Stimulated activated CD8-positive, alpha-beta memory T cell treated with anti-CD3 and anti-CD28 coated beads, Interleukin-15, amount 100 ng/mL, for 24 hours (primary cell): ENCODE measurements at regions not wholly inside any gene's neighbourhood (a gene's known extent, or its start where the extent isn't known, plus 50 kb on each side); places are given as distances from the start of the nearest gene placed in this dataset.

Experiments used
- DNase-seq: peaks from one replicate; pipeline ENCODE4 v3.0.0-alpha.2; 2020; ENCODE audit warnings: low read depth

DNA sequence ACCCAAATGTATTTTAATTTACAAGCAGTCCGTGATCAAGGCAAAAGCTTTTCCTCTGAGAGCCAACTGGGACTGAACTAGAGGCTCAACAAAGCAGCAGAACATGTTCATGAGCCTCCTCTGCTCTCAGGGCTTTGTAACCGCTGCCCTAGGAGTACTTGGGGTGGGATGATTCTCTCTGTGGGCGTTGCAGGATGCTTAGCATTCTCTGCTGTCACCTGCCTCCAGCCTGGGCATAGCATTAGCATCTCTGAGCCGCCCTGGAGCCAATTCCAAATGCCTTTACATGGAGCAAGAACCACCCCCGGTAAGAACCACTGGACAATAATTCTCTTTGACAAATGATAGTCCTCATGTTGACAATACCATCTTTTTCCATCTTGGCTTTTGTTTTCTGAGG lies 237.6 kb upstream of the CDH4 start:
- no peak for DNase-seq

DNA sequence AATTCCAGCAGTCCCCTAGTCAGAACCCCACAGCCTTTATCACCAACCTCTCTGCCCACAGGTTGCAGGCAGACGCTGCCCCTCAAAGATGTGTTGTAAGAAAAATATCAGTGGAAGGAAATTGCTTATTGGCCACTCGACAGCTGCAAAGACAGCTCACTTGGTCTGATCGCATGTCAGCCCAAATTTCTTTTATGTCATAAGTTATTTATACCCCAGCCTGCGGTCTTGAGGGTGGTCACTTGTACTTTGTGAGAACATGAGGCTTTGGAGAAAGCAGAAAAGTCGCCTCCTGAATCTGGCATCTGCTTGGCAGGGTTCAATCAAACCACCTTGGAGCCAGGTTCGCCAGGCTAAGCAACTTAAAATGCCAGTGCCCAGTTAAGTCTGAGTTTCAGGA lies 236.5 kb upstream of the CDH4 start:
- DNase-seq, result no peak

DNA sequence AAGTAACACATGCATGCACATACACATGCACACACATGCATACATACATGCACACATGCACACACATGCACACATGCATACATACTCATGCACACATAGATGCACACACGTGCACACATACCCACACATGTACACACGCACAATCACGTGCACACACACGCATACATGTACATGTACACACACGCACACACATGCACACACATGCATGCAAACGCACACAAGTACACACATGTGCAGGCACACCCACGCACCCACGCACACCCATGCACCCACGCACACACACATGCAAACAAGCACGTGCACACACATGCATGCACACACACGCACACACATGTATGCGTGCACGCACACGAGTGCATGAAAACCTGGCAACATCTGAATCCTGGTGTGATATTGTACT lies 232.7 kb upstream of the CDH4 start:
- no peak for DNase-seq

DNA sequence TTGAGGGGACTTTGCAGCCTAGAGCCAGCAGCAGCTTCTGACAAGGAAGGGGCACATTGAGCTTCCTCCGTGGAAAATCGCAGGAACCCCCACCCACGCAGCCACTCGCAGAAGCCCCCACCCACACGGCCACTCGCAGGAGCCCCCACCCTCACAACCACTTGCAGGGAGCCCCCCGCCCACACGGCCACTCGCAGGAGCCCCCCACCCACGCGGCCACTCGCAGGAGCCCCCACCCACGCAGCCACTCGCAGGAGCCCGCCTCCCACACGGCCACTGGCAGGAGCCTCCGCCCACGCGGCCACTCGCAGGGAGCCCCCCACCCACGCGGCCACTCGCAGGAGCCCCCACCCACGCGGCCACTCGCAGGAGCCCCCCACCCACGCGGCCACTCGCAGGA lies 228.4 kb upstream of the CDH4 start:
- DNase-seq, result no peak

DNA sequence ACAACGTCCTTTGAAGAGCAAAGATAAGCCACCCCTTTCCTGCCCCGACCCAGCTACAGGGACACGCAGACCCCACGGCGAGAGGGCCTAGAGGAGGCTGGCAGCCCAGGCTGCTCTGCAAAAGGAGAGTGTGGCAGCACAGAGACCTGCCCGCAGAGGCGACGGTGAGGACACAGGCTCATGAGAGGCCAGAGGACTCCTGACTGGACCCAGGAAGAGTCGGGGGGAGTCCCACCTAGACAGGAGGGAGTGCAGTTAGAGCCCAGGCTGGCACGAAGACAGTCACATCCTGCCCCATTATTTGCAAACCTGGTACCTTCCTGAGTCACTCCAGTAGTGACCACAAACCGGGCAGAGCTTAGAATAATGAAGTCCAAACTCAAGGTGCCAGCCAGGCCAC lies 227.7 kb upstream of the CDH4 start:
- DNase-seq, result no peak

DNA sequence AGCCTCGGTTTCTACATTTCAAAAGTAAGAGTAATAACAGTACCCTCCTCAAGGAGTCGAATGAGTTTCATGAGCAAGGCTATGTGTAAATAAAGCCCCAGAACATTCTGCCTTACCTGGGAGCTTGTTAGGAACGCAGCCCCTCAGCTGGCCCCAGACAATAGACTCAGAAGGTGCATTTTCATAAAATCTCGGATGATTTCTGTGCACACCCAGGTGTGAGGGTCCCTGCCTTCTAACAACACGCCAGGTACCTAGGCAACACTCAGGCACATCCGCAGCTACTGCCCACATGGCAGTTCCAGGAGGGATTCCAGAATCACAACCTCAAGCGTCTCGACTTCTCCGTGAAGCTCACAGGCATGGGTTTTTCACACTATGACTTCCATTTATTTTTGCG lies 226.5 kb upstream of the CDH4 start:
- no peak for DNase-seq

DNA sequence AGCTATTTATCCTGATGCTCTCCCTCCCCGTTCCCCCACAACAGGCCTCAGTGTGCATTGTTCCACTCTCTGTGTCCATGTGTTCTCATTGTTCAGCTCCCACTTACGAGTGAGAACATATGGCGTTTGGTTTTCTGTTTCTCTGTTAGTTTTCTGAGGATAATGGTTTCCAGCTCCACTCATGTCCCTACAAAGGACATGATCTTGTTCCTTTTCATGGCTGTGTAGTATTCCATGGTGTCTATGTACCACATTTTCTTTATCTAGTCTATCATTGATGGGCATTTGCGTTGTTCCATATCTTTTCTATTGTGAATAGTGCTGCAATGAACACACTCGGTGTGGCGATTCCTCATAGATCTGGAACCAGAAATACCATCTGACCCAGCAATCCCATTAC lies 225.9 kb upstream of the CDH4 start:
- no peak for DNase-seq

DNA sequence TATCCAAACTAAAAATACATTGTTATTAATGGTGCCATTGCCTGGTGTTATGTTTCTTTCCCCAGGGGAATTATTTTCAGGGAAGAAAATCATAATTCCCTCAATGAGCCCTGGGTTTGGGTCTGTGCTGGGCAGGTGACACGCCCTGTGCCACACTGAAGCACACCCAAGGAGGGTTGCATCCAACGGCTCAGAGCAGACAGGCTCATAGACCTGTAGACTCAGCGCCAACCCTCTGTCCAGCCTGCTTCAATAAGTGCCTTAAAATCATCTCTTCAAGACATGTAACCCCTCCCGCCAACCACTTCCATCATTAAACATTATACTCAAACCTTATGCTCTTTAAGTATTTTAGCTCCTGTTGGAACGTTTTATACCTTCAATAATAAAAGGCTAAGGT lies 225.3 kb upstream of the CDH4 start:
- no peak for DNase-seq

DNA sequence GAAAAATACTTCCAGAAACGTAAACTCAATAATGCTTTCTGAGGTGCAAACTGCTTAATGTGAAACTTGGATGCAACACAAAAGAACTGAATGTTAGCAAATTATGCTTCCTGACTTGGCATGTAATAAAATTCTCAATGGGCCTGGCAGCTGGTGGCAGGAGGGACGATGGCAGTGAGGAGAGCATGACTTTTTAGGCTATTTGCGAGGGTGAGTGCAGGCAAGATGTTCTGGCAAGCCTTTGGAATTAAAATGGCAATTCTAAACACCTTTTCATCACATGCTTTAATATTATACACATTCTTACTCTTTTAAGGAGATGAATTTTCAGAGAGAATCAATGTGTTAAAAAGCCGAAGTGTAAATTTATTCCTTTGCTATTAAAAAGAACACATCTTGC lies 224.8 kb upstream of the CDH4 start:
- DNase-seq, result no peak

DNA sequence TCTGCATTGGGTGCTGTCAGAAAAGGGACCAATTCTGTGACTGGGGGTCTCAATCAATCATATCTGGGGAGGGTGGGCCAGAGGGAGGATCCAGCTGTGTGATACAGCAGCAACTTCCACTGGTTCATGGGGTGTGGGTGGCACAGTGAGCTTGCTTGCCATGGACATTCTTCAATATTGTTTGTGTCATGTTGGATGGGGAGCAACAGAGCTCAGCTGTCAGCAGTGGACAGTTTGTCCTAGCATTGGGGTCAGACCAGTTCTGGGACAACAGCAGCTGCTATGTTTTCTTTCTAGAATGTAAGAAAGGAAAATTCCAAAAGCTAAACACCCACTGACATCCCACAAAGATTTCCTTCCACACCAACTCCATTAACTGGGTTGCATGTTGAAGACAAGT lies 221.9 kb upstream of the CDH4 start:
- DNase-seq, result no peak

DNA sequence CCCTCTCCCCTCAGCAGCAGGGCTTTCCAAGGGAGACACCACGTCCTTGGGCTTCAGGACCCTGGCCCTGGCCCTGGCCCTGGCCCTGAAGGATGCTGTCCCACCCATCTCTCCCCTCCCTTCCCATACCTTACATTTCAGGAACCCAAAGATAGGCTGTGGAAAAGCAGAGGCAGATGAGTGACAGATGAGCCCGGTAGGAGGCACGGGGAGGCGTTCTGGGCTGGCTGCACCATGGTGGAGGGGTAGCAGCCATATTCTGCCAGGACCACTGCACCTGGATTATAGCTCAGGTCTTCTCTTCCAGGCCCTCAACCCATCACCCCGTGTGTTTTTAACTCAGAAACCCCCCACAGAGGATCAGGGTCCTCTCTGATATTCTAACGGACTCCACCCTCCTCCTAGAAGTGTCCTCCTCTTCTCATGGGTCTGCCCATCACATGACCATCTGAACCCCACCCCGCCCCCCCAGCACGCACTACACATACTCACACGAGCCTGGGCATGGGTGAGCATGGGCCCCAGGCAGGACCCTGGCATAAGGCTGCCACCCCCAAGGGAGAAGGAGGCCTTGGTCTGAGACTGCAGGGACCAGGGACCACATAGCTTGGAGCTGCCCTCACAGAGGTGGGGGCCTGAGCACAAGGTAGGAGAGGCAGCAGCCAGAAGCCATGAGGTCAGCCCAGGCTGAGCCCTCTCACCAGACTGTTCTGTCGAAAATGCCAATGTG lies 220.8 kb upstream of the CDH4 start:
- no peak for DNase-seq

DNA sequence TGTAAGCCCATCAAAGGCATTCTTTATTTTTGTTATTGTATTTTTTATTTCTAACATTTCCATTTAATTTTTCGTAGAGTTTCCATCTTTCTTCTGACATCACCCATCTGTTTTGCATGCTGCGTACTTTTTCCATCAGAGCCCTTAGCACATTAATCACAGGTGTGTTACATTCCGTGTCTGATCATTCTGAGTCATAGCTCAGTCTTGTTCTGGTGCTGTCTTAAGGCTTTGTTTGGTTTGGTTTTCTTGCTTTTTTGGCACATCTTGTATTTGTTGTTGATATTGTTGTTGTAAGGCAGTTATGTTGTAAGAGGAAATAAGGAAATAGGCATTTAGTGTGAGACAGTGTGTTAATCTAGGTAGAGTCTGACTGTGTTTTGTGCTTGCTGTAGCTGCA lies 214.6 kb upstream of the CDH4 start:
- DNase-seq, result no peak

DNA sequence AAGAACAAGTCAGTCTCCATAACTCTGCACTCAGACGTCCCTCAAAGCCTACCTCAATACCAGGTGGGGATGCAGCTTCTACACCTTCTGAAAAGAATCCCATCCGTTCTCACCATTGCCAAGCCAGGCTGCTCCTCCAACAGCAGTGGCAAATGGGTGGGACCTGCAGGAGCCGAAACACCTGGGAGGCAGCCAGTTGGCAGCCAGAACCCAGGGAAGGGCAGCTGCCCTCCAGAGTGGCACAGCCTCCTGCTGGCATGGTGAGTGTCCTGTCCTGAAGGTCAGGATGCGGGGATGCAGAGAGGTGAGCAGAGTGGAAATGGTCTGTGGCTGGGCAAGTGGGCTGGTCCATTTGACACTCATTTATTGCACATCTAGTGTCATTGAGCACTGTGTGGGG lies 210.6 kb upstream of the CDH4 start:
- no peak for DNase-seq

DNA sequence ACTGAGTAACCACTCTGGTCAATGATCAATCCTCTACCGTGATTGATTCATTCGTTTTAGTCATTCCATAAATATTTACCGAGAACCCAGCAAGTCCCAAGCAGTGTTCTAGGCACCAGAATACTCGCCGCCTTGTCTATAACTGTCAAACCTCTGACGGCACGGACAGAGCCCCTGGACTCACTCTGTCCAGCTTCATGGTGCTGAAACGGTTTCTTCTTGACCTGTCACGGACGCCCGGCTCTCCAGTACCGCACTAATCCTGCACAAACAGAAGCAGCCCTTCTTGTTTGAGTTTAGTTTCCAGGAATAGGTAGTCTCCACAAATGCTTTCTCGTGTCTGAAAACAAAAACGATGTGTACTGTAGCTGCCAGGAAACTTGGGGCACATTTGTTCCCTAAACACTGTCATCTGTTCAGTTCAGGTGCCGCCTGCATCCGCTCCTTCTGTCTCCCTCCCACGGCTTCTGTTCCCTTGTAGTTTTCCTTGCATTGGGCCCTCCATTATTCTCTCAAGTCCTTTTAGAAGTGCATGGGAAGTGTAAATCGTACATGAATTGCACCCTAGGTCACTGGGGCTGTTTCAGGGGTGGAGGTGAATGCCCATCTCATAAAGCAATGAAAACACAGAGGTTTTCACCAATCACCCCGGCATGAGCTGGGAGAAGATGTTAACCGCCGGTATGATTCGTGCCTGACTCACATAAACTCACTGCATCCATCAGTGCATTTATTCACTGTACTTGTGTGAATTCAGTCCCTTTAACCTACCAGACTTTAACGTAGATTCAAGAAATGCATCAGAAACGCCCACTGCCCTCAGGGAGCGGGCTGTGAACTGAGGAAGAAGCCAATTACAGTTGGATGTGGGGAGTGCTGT lies 209.3 kb upstream of the CDH4 start:
- DNase-seq, result no peak

DNA sequence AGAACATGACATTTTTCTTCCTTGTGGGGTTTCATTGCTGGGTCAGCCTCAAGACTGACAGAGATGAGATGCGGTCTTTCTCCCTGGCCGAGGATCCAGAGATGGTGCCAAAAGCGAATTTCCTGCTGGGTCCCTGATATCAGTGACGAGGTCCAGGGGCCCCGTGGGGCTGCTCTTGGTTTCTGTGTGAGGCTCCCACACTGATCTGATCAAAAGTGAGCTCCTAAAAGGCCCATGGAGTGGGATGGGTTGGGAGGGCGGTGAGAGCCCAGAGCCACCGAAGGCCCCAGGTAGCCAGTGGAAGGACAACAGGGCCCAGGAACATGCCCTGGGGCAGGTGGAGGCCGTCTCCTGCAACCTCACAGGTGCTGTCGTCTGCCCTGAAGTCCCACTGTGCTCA lies 208.4 kb upstream of the CDH4 start:
- DNase-seq, result no peak

DNA sequence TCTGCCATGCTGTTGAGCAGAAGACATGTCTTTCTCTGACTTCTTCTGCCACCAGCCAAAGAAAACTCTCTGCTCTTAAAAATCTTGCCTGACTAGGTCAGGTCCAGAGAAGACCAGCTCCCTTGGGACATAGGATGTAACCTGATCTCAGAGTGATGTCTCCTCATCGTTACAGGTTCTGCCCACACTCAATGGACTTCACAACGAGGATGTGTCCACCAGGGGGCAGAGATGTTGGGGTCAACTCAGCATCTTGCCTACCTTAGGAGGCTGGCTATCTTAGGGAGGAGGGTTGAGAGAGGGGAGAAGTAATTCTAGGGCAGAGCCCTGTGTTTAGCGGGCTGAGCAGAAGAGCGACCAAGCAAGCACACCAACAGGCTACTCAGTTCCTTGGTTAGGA lies 207.6 kb upstream of the CDH4 start:
- DNase-seq, result no peak

DNA sequence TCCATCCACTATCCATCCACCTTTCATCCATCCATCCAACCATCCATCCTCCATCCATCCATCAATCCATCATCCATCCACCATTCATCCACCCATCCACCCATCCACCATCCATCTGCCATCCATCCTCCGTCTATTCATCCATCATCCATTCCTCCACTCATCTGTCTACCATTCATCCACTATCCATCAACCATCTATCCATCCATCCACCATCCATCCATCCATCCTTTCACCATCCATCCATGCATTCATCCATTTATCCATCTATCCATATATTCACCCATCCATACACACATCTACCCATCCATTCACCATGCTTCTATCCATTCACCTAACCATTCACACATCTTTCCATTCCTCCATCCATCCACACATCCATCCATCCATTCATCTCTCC lies 207.0 kb upstream of the CDH4 start:
- no peak for DNase-seq

DNA sequence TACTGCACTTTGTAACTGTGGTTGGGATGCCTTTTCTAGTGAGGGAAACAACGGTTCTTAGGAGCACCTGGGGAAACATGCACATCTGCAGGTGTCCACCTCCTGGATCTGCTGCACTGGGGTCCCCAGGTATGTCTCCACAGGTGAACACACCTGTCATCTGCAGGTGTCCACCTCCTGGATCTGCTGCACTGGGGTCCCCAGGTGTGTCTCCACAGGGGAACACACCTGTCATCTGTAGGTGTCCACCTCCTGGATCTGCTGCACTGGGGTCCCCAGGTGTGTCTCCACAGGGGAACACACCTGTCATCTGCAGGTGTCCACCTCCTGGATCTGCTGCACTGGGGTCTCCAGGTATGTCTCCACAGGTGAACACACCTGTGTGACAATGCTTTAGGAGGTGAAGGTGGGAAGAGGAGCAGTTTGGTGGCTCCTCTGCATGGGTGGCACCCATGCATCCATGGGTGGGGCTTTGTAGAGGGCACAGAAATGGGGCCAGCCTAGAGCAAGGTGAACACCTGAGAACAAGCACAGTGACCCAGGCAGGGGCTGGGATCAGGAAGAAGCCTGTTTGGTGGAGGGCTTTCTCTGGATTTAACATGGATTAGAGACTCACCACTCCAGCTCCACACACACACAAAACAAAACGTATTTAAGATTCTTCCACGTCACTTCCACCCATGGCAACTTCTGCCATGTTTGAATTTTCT lies 206.0 kb upstream of the CDH4 start:
- DNase-seq, result no peak

DNA sequence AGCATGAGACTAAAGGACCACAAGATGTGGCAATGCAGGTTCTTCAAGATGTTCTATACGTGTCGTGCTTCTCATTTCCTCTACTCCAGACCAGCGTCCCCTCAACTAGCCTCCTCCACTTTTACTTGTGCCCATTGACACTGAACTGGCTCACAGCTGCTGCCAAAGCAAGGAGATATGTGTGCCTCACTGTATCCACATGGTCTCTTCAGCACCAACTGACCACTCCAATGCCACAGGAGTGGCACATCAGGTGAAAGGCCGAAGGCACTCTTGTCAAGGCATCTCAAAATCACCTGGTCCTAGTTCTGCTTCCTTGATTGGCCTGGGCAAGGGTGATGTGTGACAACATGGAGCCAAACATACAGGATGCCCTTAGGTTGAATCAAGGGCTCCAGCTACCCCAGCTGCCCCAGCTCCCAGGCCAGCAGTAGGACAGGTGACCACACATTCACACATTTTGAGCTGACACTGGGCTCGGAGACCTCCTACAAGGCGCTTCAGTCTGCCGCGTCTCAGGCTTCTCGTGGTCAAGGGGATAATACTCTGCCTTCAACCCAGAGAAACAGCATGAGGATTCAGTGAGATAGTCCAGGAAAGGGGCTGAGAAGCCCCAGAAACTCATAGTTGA lies 205.2 kb upstream of the CDH4 start:
- DNase-seq, result no peak

DNA sequence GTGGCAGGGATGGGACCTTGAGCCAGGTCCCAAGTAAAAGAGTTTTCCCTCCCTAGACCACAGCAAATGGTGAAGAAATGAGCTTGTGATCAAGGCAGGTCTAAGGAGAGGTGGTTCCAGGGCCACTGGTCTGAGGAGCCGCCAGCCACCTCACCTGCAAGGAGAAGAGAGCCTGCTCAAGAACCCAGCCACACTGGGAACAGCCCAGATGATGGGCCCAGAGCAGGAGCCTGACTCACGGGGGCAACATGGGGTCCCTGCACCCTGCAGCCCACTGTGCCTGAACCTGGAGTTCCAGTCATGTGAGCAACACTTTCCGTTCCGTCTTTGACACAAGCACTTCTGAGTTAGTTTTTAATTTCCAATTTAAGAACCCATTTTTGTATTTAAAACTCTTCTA lies 204.5 kb upstream of the CDH4 start:
- no peak for DNase-seq

DNA sequence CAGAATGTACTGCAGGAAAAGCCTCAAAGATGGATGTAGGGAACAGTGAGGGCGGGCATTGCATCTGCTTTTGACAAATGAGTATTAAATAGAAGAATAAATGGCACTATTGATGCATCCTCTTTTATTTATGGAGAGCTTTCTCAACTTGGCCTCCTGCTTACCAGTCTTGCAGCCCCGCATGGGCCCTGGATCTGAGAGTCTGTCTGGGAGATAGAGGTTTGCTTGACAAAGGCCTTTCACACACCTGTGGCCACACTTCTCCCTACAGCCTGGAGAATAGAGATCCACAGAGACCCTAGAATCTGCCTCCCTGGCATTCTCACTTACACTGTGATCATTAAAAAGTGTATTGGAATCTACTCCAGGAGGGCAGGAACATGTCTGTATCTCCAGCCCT lies 203.8 kb upstream of the CDH4 start:
- no peak for DNase-seq

DNA sequence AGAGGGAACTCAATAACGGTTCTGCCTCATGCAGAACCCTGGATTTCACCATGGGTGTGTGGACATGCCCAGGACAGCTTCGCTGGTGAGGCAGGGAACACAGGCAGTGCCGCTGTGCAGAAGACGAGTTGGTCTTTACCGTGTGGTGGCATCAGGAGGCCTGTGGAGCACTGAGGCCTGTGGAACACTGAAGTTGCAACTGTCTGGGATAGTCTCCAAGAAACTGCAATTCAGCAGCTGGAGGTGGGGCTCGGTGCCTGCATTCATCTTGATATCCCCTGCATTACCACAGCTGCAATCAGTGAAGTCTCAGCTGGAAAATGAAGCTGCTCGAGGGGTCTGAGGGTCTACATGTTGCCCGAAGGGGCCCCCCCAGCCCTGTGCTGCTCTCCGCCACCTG lies 202.4 kb upstream of the CDH4 start:
- DNase-seq, result no peak
